Endothelial cell of umbilical vein (primary cell): ENCODE measurements at regions not wholly inside any gene's neighbourhood (a gene's known extent, or its start where the extent isn't known, plus 50 kb on each side); places are given as distances from the start of the nearest gene placed in this dataset.

Experiments
- BruUV-seq: library from RNA; stranded (reverse); fragments of 400-500 nt; replicated peaks from 2 replicates; lab custom pipeline; 2021; lab: Mats Ljungman, UMichigan
- CTCF ChIA-PET: fragments of 300-600, 350-600 bp; sonication (Branson Sonifier 250); formaldehyde crosslinking; loops from one replicate; lab custom pipeline; 2021; ENCODE audit warnings: antibody characterized with exemption, inconsistent platforms; lab: Charles Lee
- POLR2A ChIA-PET: fragments of 300-600, 350-600 bp; sonication (Branson Sonifier 250); formaldehyde crosslinking; loops from one replicate; lab custom pipeline; 2021; ENCODE audit warnings: antibody characterized with exemption, inconsistent platforms; lab: Charles Lee
- DNase-seq: peaks from one replicate; pipeline ENCODE4 v3.0.0-alpha.2; 2011; ENCODE audit warnings: low read depth, low spot score
- FAIRE-seq: peaks from 2 replicates; lab custom pipeline; 2011; peaks lifted over from hg19 to GRCh38; lab: Jason Lieb, UNC
- H2AFZ ChIP-seq: 2 replicates; pipeline ENCODE4 v1.6.0; 2012; ENCODE audit warnings: low read depth, low read length, control low read depth, inconsistent platforms
- H3K27ac ChIP-seq: 2 replicates; pipeline ENCODE4 v1.5.1; 2011; ENCODE audit warnings: low read depth, mild to moderate bottlenecking, control low read depth, low read length, moderate library complexity; ENCODE audit not compliant: insufficient read depth
- H3K27me3 ChIP-seq, 2 experiments: 2 replicates each; pipeline versions ENCODE4 v1.6.0 to v1.6.1; 2011; ENCODE audit warnings: low read length in 2 of 2, mixed read lengths in 1 of 2; ENCODE audit not compliant: control insufficient read depth in 2 of 2, insufficient read depth in 2 of 2
- H3K36me3 ChIP-seq, 2 experiments: 2 replicates in 1 of 2; 3 replicates in 1 of 2; pipeline ENCODE4 v1.5.1; 2011; ENCODE audit warnings: low read length in 2 of 2, mild to moderate bottlenecking in 1 of 2, moderate library complexity in 1 of 2; ENCODE audit not compliant: control insufficient read depth in 2 of 2, insufficient read depth in 2 of 2; ENCODE audit errors: extremely low read depth in 1 of 2
- H3K4me1 ChIP-seq: 3 replicates; pipeline ENCODE4 v1.5.1; 2011; ENCODE audit warnings: mild to moderate bottlenecking, low read length; ENCODE audit not compliant: control insufficient read depth, insufficient read depth; ENCODE audit errors: extremely low read depth
- H3K4me2 ChIP-seq: 2 replicates; pipeline ENCODE4 v1.6.1; 2011; ENCODE audit warnings: low read length, control low read depth, mixed read lengths; ENCODE audit not compliant: insufficient read depth
- H3K4me3 ChIP-seq, 3 experiments: fragments of 200-600 bp in 1 of 3; sonication (generic), shearing (Covaris generic) in 1 of 3; replicated peaks in 1 of 3; 2 replicates each; pipeline ENCODE4 v1.5.1; 2011 to 2016; ENCODE audit warnings: control low read depth in 3 of 3, low read length in 3 of 3, mild to moderate bottlenecking in 2 of 3, inconsistent platforms in 1 of 3, low read depth in 1 of 3, moderate library complexity in 1 of 3; ENCODE audit not compliant: insufficient read depth in 1 of 3
- H3K79me2 ChIP-seq: 2 replicates; pipeline ENCODE4 v1.6.0; 2012; ENCODE audit warnings: low read length, inconsistent platforms; ENCODE audit not compliant: control insufficient read depth, insufficient read depth
- H3K9ac ChIP-seq: replicated peaks from 2 replicates; pipeline ENCODE3; 2011; ENCODE audit warnings: low read length, control low read depth; ENCODE audit not compliant: insufficient read depth; ENCODE audit errors: extremely low read depth
- H3K9me1 ChIP-seq: replicated peaks from 3 replicates; pipeline ENCODE4 v1.6.0; 2011; ENCODE audit warnings: mild to moderate bottlenecking, low read length; ENCODE audit not compliant: control insufficient read depth, insufficient read depth; ENCODE audit errors: extremely low read depth
- H3K9me3 ChIP-seq: replicated peaks from 2 replicates; pipeline ENCODE4 v1.5.1; 2012; ENCODE audit warnings: low read length, inconsistent platforms; ENCODE audit not compliant: control insufficient read depth, insufficient read depth
- H4K20me1 ChIP-seq: replicated peaks from 2 replicates; pipeline ENCODE3; 2011; ENCODE audit warnings: mild to moderate bottlenecking, low read length; ENCODE audit not compliant: control insufficient read depth, insufficient read depth; ENCODE audit errors: extremely low read depth
- EZH2 ChIP-seq: IDR thresholded peaks from 2 replicates; pipeline ENCODE4 v1.6.1; 2012; ENCODE audit warnings: borderline replicate concordance, low read depth, mild to moderate bottlenecking, moderate library complexity, low read length, inconsistent platforms; ENCODE audit not compliant: severe bottlenecking
- FOS ChIP-seq: IDR thresholded peaks from 2 replicates; pipeline ENCODE4 v1.6.1; 2011; ENCODE audit warnings: mild to moderate bottlenecking, low read length, moderate library complexity, borderline replicate concordance; ENCODE audit not compliant: insufficient read depth
- JUN ChIP-seq: IDR thresholded peaks from 2 replicates; pipeline ENCODE4 v1.6.1; 2011; ENCODE audit warnings: borderline replicate concordance, low read depth; ENCODE audit not compliant: insufficient read length, insufficient read depth
- MYC ChIP-seq: IDR thresholded peaks from one replicate; pipeline ENCODE4 v1.6.1; 2011; ENCODE audit warnings: mild to moderate bottlenecking, low read depth, low read length
- POLR2A ChIP-seq: IDR thresholded peaks from 2 replicates; pipeline ENCODE4 v1.6.1; 2012; ENCODE audit warnings: low read depth, mild to moderate bottlenecking, control low read depth, low read length
- dilution Hi-C: fragments of 300-500 bp; cut with MboI; formaldehyde crosslinking; loops from one replicate; pipeline ENCODE4 v1.15.0; 2019; ENCODE audit warnings: low sequenced_read_pairs; ENCODE audit not compliant: extremely low pct_ligation_motif_present
- intact Hi-C: fragments of 100-400 bp; cut with micrococcal nuclease; formaldehyde crosslinking; loops from one replicate; pipeline ENCODE4 v1.10.0; 2022

DNA sequence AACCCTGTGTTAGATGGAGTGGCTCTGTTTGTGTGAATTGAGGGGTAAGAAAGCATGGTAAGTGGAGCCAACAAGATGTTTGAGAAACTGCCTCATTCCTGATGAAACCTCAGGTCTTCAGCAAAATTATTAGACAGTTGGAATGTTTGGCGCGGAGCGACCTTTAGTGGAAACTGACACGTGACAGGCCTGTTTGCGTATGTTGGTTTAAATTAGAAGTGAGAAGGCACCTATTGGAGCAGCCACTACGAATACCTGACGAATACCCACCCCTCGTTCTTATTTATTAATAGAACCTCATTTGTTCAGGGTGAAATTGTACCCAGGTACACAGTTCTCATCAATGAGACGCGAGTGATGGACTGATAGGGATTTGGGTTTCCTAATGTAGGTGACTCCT is 63.2 kb upstream of the MIR17HG start:
- intact Hi-C loops = no loop called here

DNA sequence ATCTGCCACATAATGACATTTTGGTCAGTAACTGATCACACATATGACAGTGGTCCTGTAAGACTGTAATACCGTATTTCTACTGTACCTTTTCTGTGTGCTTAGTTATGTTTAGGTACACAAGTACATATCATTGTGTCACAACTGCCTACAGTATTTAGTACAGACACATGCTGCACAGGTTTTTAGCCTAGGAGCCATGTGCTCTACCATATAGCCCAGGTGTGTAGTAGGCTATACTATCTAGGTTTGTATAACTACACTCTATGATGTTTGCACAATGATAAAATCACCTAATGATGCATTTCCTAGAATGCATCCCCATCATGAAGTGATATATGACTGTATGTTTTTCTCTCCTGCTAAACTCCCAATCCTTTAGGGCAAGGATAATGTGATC is 61.2 kb upstream of the MIR17HG start:
- dilution Hi-C loops = no loop called here
- no peaks in the 10 kb centered on the region for H4K20me1 ChIP-seq
- POLR2A ChIA-PET = no interaction called here
- BruUV-seq = no TSS peak
- no peaks in the 10 kb centered on the region for H3K9me1 ChIP-seq
- peaks cover 0 to 2% of the 10 kb centered on the region in 2 experiments for H3K27me3 ChIP-seq
- H3K79me2 ChIP-seq = no peaks in the 10 kb centered on the region
- intact Hi-C loops = no loop called here
- TF ChIP-seq POLR2A (no peak), MYC (no peak)
- no peak overlapping the region for H3K4me3 ChIP-seq
- H3K9me3 ChIP-seq = no peaks in the 10 kb centered on the region
- H3K9ac ChIP-seq = no peak overlapping the region
- DNase-seq (no peak), FAIRE-seq (no peak)
- H2AFZ ChIP-seq = no peak overlapping the region
- CTCF ChIA-PET = no interaction called here
- no peak overlapping the region for H3K4me2 ChIP-seq
- H3K4me1 ChIP-seq = peaks cover 2% of the 10 kb centered on the region
- H3K27ac ChIP-seq = no peak overlapping the region
- H3K36me3 ChIP-seq = no peaks in the 10 kb centered on the region

More for the DNA sequence above, 63.2 kb upstream of the MIR17HG start:
- no TSS peak for BruUV-seq
- Histone ChIP-seq H4K20me1 (no peaks in the 10 kb centered on the region), H3K9ac (no peak overlapping the region), H3K4me2 (no peak overlapping the region), H3K79me2 (no peaks in the 10 kb centered on the region), H3K9me3 (no peaks in the 10 kb centered on the region), H3K36me3 (no peaks in the 10 kb centered on the region), H3K27me3 (no peaks in the 10 kb centered on the region), H3K9me1 (no peaks in the 10 kb centered on the region), H2AFZ (no peak overlapping the region), H3K4me3 (no peak overlapping the region), H3K27ac (no peak overlapping the region), H3K4me1 (peaks cover 11% of the 10 kb centered on the region)
- ChIA-PET POLR2A (no interaction called here), CTCF (interaction anchor here (1.0 kb wide), 1 partner anchor 37 kb away, joined by 4 read pairs; no protein-coding TSS in a partner anchor)
- DNase-seq (no peak), FAIRE-seq (no peak)
- TF ChIP-seq EZH2 (no peak), FOS (no peak), JUN (no peak)
- dilution Hi-C loops = no loop called here
